Natural killer cell (primary cell): ENCODE measurements at regions not wholly inside any gene's neighbourhood (a gene's known extent, or its start where the extent isn't known, plus 50 kb on each side); places are given as distances from the start of the nearest gene placed in this dataset.

Experiments
- ATAC-seq, 3 donors: fragments of 150-1000 bp in 2 of 3; fragments of 200-7000 bp in 1 of 3; cut with Tn5 transposase; 1 replicate in 1 of 3; 2 replicates in 2 of 3; pipeline ENCODE4 v1.10.0; 2021; ENCODE audit warnings: mild to moderate bottlenecking in 2 of 3, moderate library complexity in 2 of 3
- DNase-seq, 2 donors: peaks; one replicate each; pipeline versions ENCODE4 v3.0.0 to v3.0.0-alpha.2; 2013 to 2021; ENCODE audit warnings: mixed read lengths in 1 of 2
- H3K27ac ChIP-seq: one replicate; pipeline ENCODE4 v1.5.1; 2013; ENCODE audit warnings: mild to moderate bottlenecking, low read length
- H3K27me3 ChIP-seq: one replicate; pipeline ENCODE4 v1.6.1; 2013; ENCODE audit warnings: low read length; ENCODE audit not compliant: control insufficient read depth, insufficient read depth
- H3K36me3 ChIP-seq: one replicate; pipeline ENCODE4 v1.6.1; 2013; ENCODE audit warnings: low read length; ENCODE audit not compliant: control insufficient read depth, insufficient read depth
- H3K4me1 ChIP-seq: one replicate; pipeline ENCODE4 v1.6.1; 2013; ENCODE audit warnings: low read length; ENCODE audit not compliant: control insufficient read depth, insufficient read depth
- H3K4me3 ChIP-seq: one replicate; pipeline ENCODE4 v1.5.1; 2013; ENCODE audit warnings: low read length
- H3K9me3 ChIP-seq: one replicate; pipeline ENCODE4 v1.6.1; 2013; ENCODE audit warnings: low read length; ENCODE audit not compliant: control insufficient read depth, insufficient read depth
- H3K27ac Mint-ChIP-seq, 2 donors: one replicate each; pipeline ENCODE4 v1.8.0; 2022; ENCODE audit warnings: mild to moderate bottlenecking in 2 of 2, mixed read lengths in 2 of 2, moderate library complexity in 1 of 2
- H3K27me3 Mint-ChIP-seq, 2 donors: one replicate each; pipeline ENCODE4 v1.8.0; 2022; ENCODE audit warnings: low read depth in 2 of 2, mixed read lengths in 2 of 2
- H3K36me3 Mint-ChIP-seq: one replicate; pipeline ENCODE4 v1.8.0; 2022; ENCODE audit warnings: mixed read lengths
- H3K4me1 Mint-ChIP-seq, 2 donors: one replicate each; pipeline ENCODE4 v1.8.0; 2022; ENCODE audit warnings: mixed read lengths in 2 of 2
- H3K4me3 Mint-ChIP-seq: one replicate; pipeline ENCODE4 v1.8.0; 2022; ENCODE audit warnings: mild to moderate bottlenecking, moderate library complexity, mixed read lengths
- H3K9me3 Mint-ChIP-seq, 2 donors: one replicate each; pipeline ENCODE4 v1.8.0; 2022; ENCODE audit warnings: mixed read lengths in 2 of 2
- CTCF ChIP-seq: fragments of 200-600 bp; IDR thresholded peaks from one replicate; pipeline ENCODE4 v1.8.0; 2022; ENCODE audit warnings: antibody characterized with exemption
- WGBS: methylation state at CpG from one replicate; pipeline ENCODE4 v1.1.7; 2013; ENCODE audit warnings: missing lambda C conversion rate; ENCODE audit not compliant: insufficient coverage; 5-methylcytosine and 5-hydroxymethylcytosine counted together
- intact Hi-C: fragments of 100-400 bp; cut with micrococcal nuclease; formaldehyde crosslinking; loops from one replicate; pipeline ENCODE4 v1.14.2; 2022

- Histone ChIP-seq H3K27ac (no peak overlapping the region), H3K4me1 (peaks cover 4% of the 10 kb centered on the region), H3K9me3 (peaks cover under 1% of the 10 kb centered on the region), H3K27me3 (no peaks in the 10 kb centered on the region), H3K36me3 (no peaks in the 10 kb centered on the region), H3K4me3 (no peak overlapping the region)
- ATAC-seq (no peak), DNase-seq (no peak)
- no peaks in the 10 kb centered on the region for H3K27me3 Mint-ChIP-seq
- H3K4me1 Mint-ChIP-seq, result no peaks in the 10 kb centered on the region
- no peaks in the 10 kb centered on the region for H3K36me3 Mint-ChIP-seq
- H3K27ac Mint-ChIP-seq, result no peak overlapping the region
- intact Hi-C loops, result no loop called here
- H3K9me3 Mint-ChIP-seq, result peaks cover 6 to 10% of the 10 kb centered on the region in 2 donors
- 89% methylated on average over 5 of the region's 5 CpGs for WGBS
- H3K4me3 Mint-ChIP-seq, result no peak overlapping the region
- no peak for TF ChIP-seq CTCF
These were observed 229.0 kb upstream of the TENM3 start for GRCh38 chr4:182014164-182014563.

- Histone ChIP-seq H3K36me3 (no peaks in the 10 kb centered on the region), H3K4me3 (no peak overlapping the region), H3K9me3 (no peaks in the 10 kb centered on the region), H3K27ac (no peak overlapping the region), H3K27me3 (no peaks in the 10 kb centered on the region), H3K4me1 (peaks cover 5% of the 10 kb centered on the region)
- DNase-seq (no peak), ATAC-seq (no peak)
- no peaks in the 10 kb centered on the region for H3K4me1 Mint-ChIP-seq
- H3K36me3 Mint-ChIP-seq, result no peaks in the 10 kb centered on the region
- H3K27ac Mint-ChIP-seq, result no peak overlapping the region
- peaks cover 6 to 12% of the 10 kb centered on the region in 2 donors for H3K9me3 Mint-ChIP-seq
- H3K4me3 Mint-ChIP-seq, result no peak overlapping the region
- H3K27me3 Mint-ChIP-seq, result no peaks in the 10 kb centered on the region
- WGBS, result 91% methylated on average over 11 of the region's 11 CpGs
- TF ChIP-seq CTCF, result no peak
- intact Hi-C loops, result no loop called here
These were observed 228.2 kb upstream of the TENM3 start for GRCh38 chr4:182015014-182015413.

DNA sequence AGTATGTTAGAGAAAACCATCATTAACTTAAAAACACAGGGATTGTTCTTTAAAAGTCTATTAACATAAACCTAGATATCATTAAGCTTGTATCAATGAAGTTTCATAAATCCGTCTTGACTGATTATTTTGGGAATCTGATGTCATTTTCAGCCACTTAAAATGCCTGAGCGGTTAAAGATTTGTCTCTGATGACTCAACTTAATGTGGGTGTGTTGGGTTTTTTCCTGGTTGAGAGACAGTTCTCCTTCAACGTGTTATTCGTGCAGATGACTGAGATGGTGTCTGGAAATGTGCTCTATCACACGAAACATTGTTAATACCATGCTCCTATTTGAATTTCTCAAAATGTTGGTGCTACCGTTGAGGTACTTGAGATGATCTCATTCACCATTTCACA, 227.3 kb upstream of the TENM3 start:
- 89% methylated on average over 4 of the region's 6 CpGs for WGBS
- TF ChIP-seq CTCF, result no peak
- H3K4me3 ChIP-seq, result no peak overlapping the region
- no peak overlapping the region for H3K27ac Mint-ChIP-seq
- H3K4me3 Mint-ChIP-seq, result no peak overlapping the region
- no peaks in the 10 kb centered on the region for H3K27me3 Mint-ChIP-seq
- no peaks in the 10 kb centered on the region for H3K36me3 ChIP-seq
- no peaks in the 10 kb centered on the region for H3K4me1 Mint-ChIP-seq
- ATAC-seq, result no peak
- H3K36me3 Mint-ChIP-seq, result no peaks in the 10 kb centered on the region
- intact Hi-C loops, result no loop called here
- H3K9me3 ChIP-seq, result no peaks in the 10 kb centered on the region
- H3K27me3 ChIP-seq, result no peaks in the 10 kb centered on the region
- peaks cover 5 to 12% of the 10 kb centered on the region in 2 donors for H3K9me3 Mint-ChIP-seq
- no peak overlapping the region for H3K27ac ChIP-seq
- peaks cover 5% of the 10 kb centered on the region for H3K4me1 ChIP-seq
- DNase-seq, result no peak

DNA sequence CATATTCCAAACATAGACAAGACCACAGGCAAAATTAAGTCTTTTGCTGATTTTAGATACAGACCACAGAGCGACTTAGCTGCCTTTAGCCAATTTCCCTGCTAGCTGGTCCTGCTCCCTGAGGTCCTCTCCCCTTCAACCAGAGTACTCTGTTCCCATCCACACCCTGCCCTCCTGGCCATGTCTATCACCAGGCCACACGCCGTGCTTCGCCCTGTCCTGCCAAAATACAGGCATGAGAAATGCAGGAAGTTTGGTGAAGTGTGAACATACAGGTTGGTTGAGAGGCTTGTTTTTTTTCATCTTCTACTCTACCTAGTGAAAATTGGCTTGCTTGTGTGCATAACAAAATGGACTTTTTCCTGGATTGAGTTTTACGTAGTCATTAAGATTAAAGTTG, 226.2 kb upstream of the TENM3 start:
- H3K4me1 Mint-ChIP-seq, result no peaks in the 10 kb centered on the region
- H3K9me3 Mint-ChIP-seq, result peaks cover 3 to 11% of the 10 kb centered on the region in 2 donors
- intact Hi-C loops, result no loop called here
- TF ChIP-seq CTCF, result no peak
- DNase-seq (no peak), ATAC-seq (no peak)
- Histone ChIP-seq H3K4me3 (no peak overlapping the region), H3K27me3 (no peaks in the 10 kb centered on the region), H3K9me3 (no peaks in the 10 kb centered on the region), H3K27ac (no peak overlapping the region), H3K4me1 (peaks cover 5% of the 10 kb centered on the region), H3K36me3 (no peaks in the 10 kb centered on the region)
- H3K27me3 Mint-ChIP-seq, result no peaks in the 10 kb centered on the region
- WGBS, result 67% methylated on average over 1 of the region's 5 CpGs
- no peak overlapping the region for H3K4me3 Mint-ChIP-seq
- no peaks in the 10 kb centered on the region for H3K36me3 Mint-ChIP-seq
- no peak overlapping the region for H3K27ac Mint-ChIP-seq
